HCT116 (cell line): ENCODE measurements at regions not wholly inside any gene's neighbourhood (a gene's known extent, or its start where the extent isn't known, plus 50 kb on each side); places are given as distances from the start of the nearest gene placed in this dataset.

Experiments
- ATAC-seq: fragments of 200-7000 bp; cut with Tn5 transposase; 2 replicates; pipeline ENCODE4 v1.9.1; 2020; ENCODE audit warnings: mild to moderate bottlenecking, moderate library complexity
- BruUV-seq: library from RNA; stranded (reverse); fragments of 400-500 nt; replicated peaks from 2 replicates; lab custom pipeline; 2021; lab: Mats Ljungman, UMichigan
- CTCF ChIA-PET: fragments of 300-600 bp; sonication (Branson Sonifier 250); formaldehyde crosslinking; loops from one replicate; lab custom pipeline; 2021; ENCODE audit warnings: antibody characterized with exemption; lab: Charles Lee
- POLR2A ChIA-PET: fragments of 300-600, 350-600 bp; sonication (Branson Sonifier 250); formaldehyde crosslinking; loops from one replicate; lab custom pipeline; 2021; ENCODE audit warnings: antibody characterized with exemption; lab: Charles Lee
- RAD21 ChIA-PET, 2 experiments: fragments of 300-600 bp; sonication (Branson Sonifier 250); formaldehyde crosslinking; loops; one replicate each; lab custom pipeline; 2023; ENCODE audit warnings: low total read pairs in 2 of 2; ENCODE audit not compliant: uncharacterized antibody in 2 of 2, unreplicated experiment in 2 of 2, low non-redundant PET in 1 of 2; lab: Charles Lee
- DNase-seq: peaks from one replicate; pipeline ENCODE4 v3.0.0-alpha.2; 2010; ENCODE audit warnings: low read depth, low spot score
- H2AFZ ChIP-seq: fragments of 200-600 bp; shearing (Covaris generic), sonication (generic); 2 replicates; pipeline ENCODE4 v1.6.1; 2017; ENCODE audit warnings: low read depth, mixed run types, mixed read lengths, antibody characterized with exemption, low read length; ENCODE audit not compliant: poor library complexity, severe bottlenecking
- H3K27ac ChIP-seq: 2 replicates; pipeline ENCODE4 v1.5.1; 2012; ENCODE audit warnings: low read depth, low read length
- H3K27me3 ChIP-seq: fragments of 200-600 bp; sonication (generic); 2 replicates; pipeline ENCODE4 v1.6.1; 2016; ENCODE audit warnings: mixed run types, low read length, mixed read lengths; ENCODE audit not compliant: insufficient read depth
- H3K36me3 ChIP-seq, 2 experiments: fragments of 200-500 bp in 1 of 2; fragments of 200-600 bp in 1 of 2; sonication (Bioruptor generic) in 1 of 2; sonication (generic) in 1 of 2; 2 replicates each; pipeline versions ENCODE4 v1.5.1 to v1.6.1; 2014 to 2016; ENCODE audit warnings: low read length in 2 of 2, inconsistent platforms in 1 of 2, mixed read lengths in 1 of 2, mixed run types in 1 of 2; ENCODE audit not compliant: insufficient read depth in 2 of 2, control insufficient read depth in 1 of 2
- H3K4me1 ChIP-seq, 2 experiments: fragments of 200-600 bp in 1 of 2; sonication (generic) in 1 of 2; 2 replicates each; pipeline versions ENCODE4 v1.5.1 to v1.6.1; 2012 to 2017; ENCODE audit warnings: low read length in 2 of 2, inconsistent platforms in 1 of 2, mild to moderate bottlenecking in 1 of 2, mixed read lengths in 1 of 2, mixed run types in 1 of 2, moderate library complexity in 1 of 2; ENCODE audit not compliant: insufficient read depth in 2 of 2, control insufficient read depth in 1 of 2
- H3K4me2 ChIP-seq: fragments of 200-600 bp; sonication (generic); 2 replicates; pipeline ENCODE4 v1.6.1; 2017; ENCODE audit warnings: mixed run types, low read length, mixed read lengths
- H3K4me3 ChIP-seq, 2 experiments: fragments of 200-600 bp in 1 of 2; sonication (generic) in 1 of 2; replicated peaks in 1 of 2; 2 replicates each; pipeline ENCODE4 v1.5.1; 2011 to 2016; ENCODE audit warnings: low read length in 2 of 2, control low read depth in 1 of 2, low read depth in 1 of 2, mild to moderate bottlenecking in 1 of 2, mixed read lengths in 1 of 2, mixed run types in 1 of 2
- H3K79me2 ChIP-seq: fragments of 200-600 bp; sonication (generic); 2 replicates; pipeline ENCODE4 v1.6.1; 2017; ENCODE audit warnings: mild to moderate bottlenecking, mixed run types, low read length, moderate library complexity, mixed read lengths; ENCODE audit not compliant: insufficient read depth
- H3K9ac ChIP-seq: fragments of 200-600 bp; sonication (generic); 2 replicates; pipeline ENCODE4 v1.6.1; 2016; ENCODE audit warnings: low read length, mixed read lengths
- H3K9me2 ChIP-seq: fragments of 200-600 bp; sonication (generic), shearing (Covaris generic); 2 replicates; pipeline ENCODE4 v1.6.1; 2017; ENCODE audit warnings: mixed run types, mild to moderate bottlenecking, moderate library complexity; ENCODE audit not compliant: insufficient read depth
- H3K9me3 ChIP-seq, 2 experiments: fragments of 200-500 bp in 1 of 2; fragments of 200-600 bp in 1 of 2; sonication (Bioruptor generic) in 1 of 2; sonication (generic) in 1 of 2; 2 replicates each; pipeline ENCODE4 v1.6.1; 2014 to 2017; ENCODE audit warnings: low read length in 2 of 2, mixed read lengths in 2 of 2, inconsistent platforms in 1 of 2, low read depth in 1 of 2, mild to moderate bottlenecking in 1 of 2, mixed run types in 1 of 2, moderate library complexity in 1 of 2; ENCODE audit not compliant: control insufficient read depth in 1 of 2, insufficient read depth in 1 of 2
- H4K20me1 ChIP-seq: fragments of 200-600 bp; sonication (generic), shearing (Covaris generic); 2 replicates; pipeline ENCODE4 v1.6.1; 2017; ENCODE audit warnings: mixed run types, mild to moderate bottlenecking, moderate library complexity; ENCODE audit not compliant: insufficient read depth
- ATF3 ChIP-seq: IDR thresholded peaks from 2 replicates; pipeline ENCODE4 v1.6.1; 2012
- CTCF ChIP-seq, 3 experiments: fragments of 200-600 bp in 1 of 3; sonication (generic) in 1 of 3; IDR thresholded peaks in 2 of 3; conservative IDR thresholded peaks in 1 of 3; 2 replicates each; pipeline ENCODE4 v1.5.1; 2012 to 2017; ENCODE audit warnings: low read depth in 2 of 3, low read length in 2 of 3, antibody characterized with exemption in 1 of 3, borderline replicate concordance in 1 of 3, control low read depth in 1 of 3, mild to moderate bottlenecking in 1 of 3, mixed read lengths in 1 of 3, mixed run types in 1 of 3, moderate library complexity in 1 of 3; ENCODE audit not compliant: insufficient read depth in 1 of 3
- EZH2 ChIP-seq: fragments of 200-600 bp; sonication (generic); IDR thresholded peaks from 2 replicates; pipeline ENCODE4 v1.6.1; 2017; ENCODE audit warnings: antibody characterized with exemption, mixed run types
- EZH2phosphoT487 ChIP-seq: fragments of 200-600 bp; IDR thresholded peaks from 2 replicates; pipeline ENCODE4 v1.6.1; 2018; ENCODE audit warnings: antibody characterized with exemption, borderline replicate concordance
- POLR2A ChIP-seq: IDR thresholded peaks from 2 replicates; pipeline ENCODE4 v1.7.0; 2011; ENCODE audit warnings: borderline replicate concordance; ENCODE audit not compliant: insufficient read depth, insufficient read length; ENCODE audit errors: extremely low read depth
- REST ChIP-seq: IDR thresholded peaks from 2 replicates; pipeline ENCODE4 v1.6.1; 2012; ENCODE audit warnings: low read depth
- SIN3A ChIP-seq: IDR thresholded peaks from 2 replicates; pipeline ENCODE4 v1.6.1; 2012; ENCODE audit warnings: low read depth
- SP1 ChIP-seq: IDR thresholded peaks from 2 replicates; pipeline ENCODE4 v1.6.1; 2012; ENCODE audit warnings: low read depth
- SRF ChIP-seq: IDR thresholded peaks from 2 replicates; pipeline ENCODE4 v1.6.1; 2012; ENCODE audit warnings: low read depth
- TCF7L2 ChIP-seq: IDR thresholded peaks from 2 replicates; pipeline ENCODE4 v1.7.0; 2011; ENCODE audit warnings: borderline replicate concordance, inconsistent platforms; ENCODE audit not compliant: insufficient read depth, insufficient read length; ENCODE audit errors: extremely low read depth
- YY1 ChIP-seq: IDR thresholded peaks from 2 replicates; pipeline ENCODE4 v1.6.1; 2011; ENCODE audit warnings: low read length, low read depth, moderate library complexity, mild to moderate bottlenecking; ENCODE audit not compliant: insufficient replicate concordance; ENCODE audit errors: extremely low read depth
- ZFX ChIP-seq: fragments of 450-650 bp; IDR thresholded peaks from 2 replicates; pipeline ENCODE4 v1.6.1; 2017
- ZNF274 ChIP-seq: fragments of 200-500 bp; sonication (Bioruptor generic); IDR thresholded peaks from 2 replicates; pipeline ENCODE4 v1.6.1; 2014; ENCODE audit warnings: mild to moderate bottlenecking, low read depth, low read length, inconsistent platforms
- intact Hi-C: fragments of 100-400 bp; cut with micrococcal nuclease; formaldehyde crosslinking; loops from 2 replicates; pipeline ENCODE4 v1.10.0; 2022
- TF ChIP-seq, protein P1 (sequence below): IDR thresholded peaks from 2 replicates; pipeline ENCODE4 v1.6.1; 2012

GRCh38 chr4:79059631-79060399, 120.6 kb upstream of the PAQR3 start:
- CTCF ChIA-PET: no interaction called here
- no peak overlapping the region for H3K4me3 ChIP-seq
- intact Hi-C loops: no loop called here
- no peaks in the 10 kb centered on the region for H4K20me1 ChIP-seq
- no peaks in the 10 kb centered on the region for H3K36me3 ChIP-seq
- ATAC-seq (no peak), DNase-seq (no peak)
- no TSS peak for BruUV-seq
- no peaks in the 10 kb centered on the region for H3K4me1 ChIP-seq
- H3K79me2 ChIP-seq: no peaks in the 10 kb centered on the region
- no peak overlapping the region for H3K4me2 ChIP-seq
- RAD21 ChIA-PET: no interaction called here
- TF ChIP-seq SP1: no peak
- no peak for TF ChIP-seq ZFX
- TF ChIP-seq POLR2A: no peak
- no peak for TF ChIP-seq SRF
- TF ChIP-seq, protein P1, sequence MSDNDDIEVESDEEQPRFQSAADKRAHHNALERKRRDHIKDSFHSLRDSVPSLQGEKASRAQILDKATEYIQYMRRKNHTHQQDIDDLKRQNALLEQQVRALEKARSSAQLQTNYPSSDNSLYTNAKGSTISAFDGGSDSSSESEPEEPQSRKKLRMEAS: no peak
- POLR2A ChIA-PET: no interaction called here
- H3K9ac ChIP-seq: no peak overlapping the region
- H3K9me2 ChIP-seq: no peaks in the 10 kb centered on the region
- no peak overlapping the region for H3K27ac ChIP-seq
- no peak overlapping the region for H2AFZ ChIP-seq
- H3K9me3 ChIP-seq: no peaks in the 10 kb centered on the region
- H3K27me3 ChIP-seq: peaks cover 11% of the 10 kb centered on the region

DNA sequence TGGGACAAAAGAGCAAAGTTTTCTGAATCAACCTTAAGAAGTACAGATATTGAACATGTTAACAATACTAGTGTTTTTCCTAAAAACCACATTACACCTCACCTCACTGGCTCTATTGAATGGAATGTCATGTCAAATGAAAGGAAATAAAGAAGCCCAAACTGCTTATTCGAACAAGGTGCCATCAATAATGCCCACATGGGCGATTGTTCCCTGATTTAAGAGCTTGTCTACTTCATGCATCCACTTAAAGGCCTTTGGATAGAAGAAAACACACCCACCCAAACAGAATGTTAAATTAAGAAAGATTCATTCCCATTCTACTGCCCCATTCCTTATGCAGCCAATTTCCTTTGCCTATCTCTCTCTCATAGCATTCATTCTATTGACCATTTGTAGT, 118.5 kb upstream of the PAQR3 start:
- RAD21 ChIA-PET: no interaction called here
- no peaks in the 10 kb centered on the region for H3K9me2 ChIP-seq
- H3K27me3 ChIP-seq: no peaks in the 10 kb centered on the region; the same call in 1 of the 2 replicates
- POLR2A ChIA-PET: no interaction called here
- no peak overlapping the region for H3K27ac ChIP-seq
- intact Hi-C loops: no loop called here
- no peak overlapping the region for H2AFZ ChIP-seq
- H3K79me2 ChIP-seq: no peaks in the 10 kb centered on the region
- ATAC-seq (no peak), DNase-seq (no peak)
- BruUV-seq: no TSS peak
- no peak overlapping the region for H3K4me2 ChIP-seq
- no peak overlapping the region for H3K4me3 ChIP-seq
- no peak overlapping the region for H3K9ac ChIP-seq
- H4K20me1 ChIP-seq: no peaks in the 10 kb centered on the region
- CTCF ChIA-PET: no interaction called here
- H3K36me3 ChIP-seq: no peaks in the 10 kb centered on the region
- no peaks in the 10 kb centered on the region for H3K9me3 ChIP-seq
- H3K4me1 ChIP-seq: no peaks in the 10 kb centered on the region
- no peak for TF ChIP-seq SIN3A
- no peak for TF ChIP-seq EZH2phosphoT487
- TF ChIP-seq YY1: no peak
- TF ChIP-seq, protein P1: no peak
- TF ChIP-seq CTCF (IDR thresholded peaks at IDR 0.05 in 2 of 3, conservative IDR thresholded peaks at IDR 0.05 in 1 of 3; ENCODE audit: borderline replicate concordance in 1 of 3, insufficient read depth in 1 of 3, low read depth in 2 of 3, low read length in 2 of 3): no peak
- TF ChIP-seq TCF7L2: no peak
- TF ChIP-seq SP1: no peak
- no peak for TF ChIP-seq ATF3
- no peak for TF ChIP-seq REST
- TF ChIP-seq ZNF274: no peak
- no peak for TF ChIP-seq EZH2
